ENCODE measurements at regions not wholly inside any gene's neighbourhood (a gene's known extent, or its start where the extent isn't known, plus 50 kb on each side); places are given as distances from the start of the nearest gene placed in this dataset.

GRCh38 chr16:9268446-9268845 lies 177.0 kb downstream of the HAPSTR1 start:
- no peak for TF ChIP-seq CTCF (IDR thresholded peaks at IDR 0.05)
- no peak for TF ChIP-seq POLR2A (IDR thresholded peaks at IDR 0.05)

Measured in uterus (tissue), 2 donors.